DMS53 (cell line): ENCODE measurements at regions not wholly inside any gene's neighbourhood (a gene's known extent, or its start where the extent isn't known, plus 50 kb on each side); places are given as distances from the start of the nearest gene placed in this dataset.
"Not testable (repeated sequence)": the region's sequence is repeated elsewhere in the genome, so short reads cannot be mapped to it uniquely, and the experiment has no call there.

Source experiments
- DNase-seq: peaks from one replicate; lab custom pipeline; 2025; lab: John Stamatoyannopoulos, UW

DNA sequence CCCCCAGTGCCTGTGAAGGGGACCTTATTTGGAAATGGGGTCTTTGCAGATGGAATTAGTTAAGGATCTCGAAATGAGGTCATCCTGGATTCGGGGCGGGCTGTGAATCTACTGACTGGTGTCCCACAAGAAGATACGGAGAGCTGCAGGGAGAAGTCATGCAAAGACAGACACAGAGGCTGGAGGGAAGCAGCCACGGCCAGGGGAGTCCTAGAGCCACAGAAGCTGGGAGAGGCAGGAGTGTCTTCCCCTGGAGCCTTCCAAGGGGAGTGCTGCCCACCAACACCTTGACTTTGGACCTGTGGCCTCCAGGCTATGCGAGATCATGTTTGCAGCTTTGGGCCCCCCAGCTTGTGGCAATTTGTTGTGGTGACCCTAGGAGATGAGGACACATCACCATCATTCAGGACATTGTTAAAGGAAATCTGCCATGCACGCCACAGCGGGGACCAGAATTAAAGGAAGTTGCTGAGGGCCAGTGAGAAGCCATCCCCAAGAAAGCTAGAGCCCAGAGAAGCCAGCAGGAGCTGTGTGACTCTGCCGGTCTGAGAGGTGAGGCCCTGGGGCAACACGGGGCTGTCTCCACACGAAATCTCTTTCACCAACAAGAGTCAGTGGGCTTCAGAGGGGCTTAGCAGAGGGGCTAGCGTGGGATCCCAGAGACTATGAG, 434.7 kb downstream of the BRD1 start:
- DNase-seq: no peak

DNA sequence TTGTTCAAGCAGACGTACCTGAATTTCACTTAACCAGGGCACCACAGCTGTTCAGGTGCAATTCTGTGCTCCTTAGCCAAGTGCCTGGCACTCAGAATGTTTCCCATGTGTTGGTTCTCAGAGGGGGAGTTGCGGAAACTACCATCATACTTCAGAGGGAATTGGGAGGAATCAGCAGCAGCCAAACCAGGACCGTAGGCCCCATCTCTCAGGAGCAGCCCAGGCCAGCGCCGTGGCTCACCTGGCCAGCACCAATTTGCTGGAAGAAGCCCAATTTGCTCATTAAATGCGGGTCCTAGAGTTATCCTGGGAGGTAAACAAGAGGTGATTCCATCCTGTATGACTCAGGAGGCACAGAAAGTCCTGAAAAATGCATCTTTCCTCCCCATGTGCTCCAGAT, 435.4 kb downstream of the BRD1 start:
- no peak for DNase-seq

DNA sequence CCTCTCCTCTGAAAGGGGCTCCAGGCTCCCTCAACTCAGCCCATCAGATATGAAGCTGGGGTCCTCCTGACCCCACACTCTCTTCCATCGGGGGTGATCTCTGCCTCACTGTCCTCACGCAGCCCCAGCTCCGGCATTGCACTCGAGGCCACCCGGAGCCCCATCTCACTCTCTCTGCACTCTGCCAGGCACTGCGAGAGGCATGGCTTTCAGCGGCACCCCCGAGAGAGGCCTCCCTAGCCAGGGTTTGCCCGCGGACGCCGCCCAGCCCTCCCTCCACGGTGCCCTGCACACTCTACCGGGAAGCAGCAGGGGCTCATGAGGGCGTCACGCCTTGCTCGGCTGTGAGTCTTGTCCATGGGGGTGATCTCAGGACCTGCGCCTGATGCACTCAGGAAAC, 436.2 kb downstream of the BRD1 start:
- DNase-seq: no peak

DNA sequence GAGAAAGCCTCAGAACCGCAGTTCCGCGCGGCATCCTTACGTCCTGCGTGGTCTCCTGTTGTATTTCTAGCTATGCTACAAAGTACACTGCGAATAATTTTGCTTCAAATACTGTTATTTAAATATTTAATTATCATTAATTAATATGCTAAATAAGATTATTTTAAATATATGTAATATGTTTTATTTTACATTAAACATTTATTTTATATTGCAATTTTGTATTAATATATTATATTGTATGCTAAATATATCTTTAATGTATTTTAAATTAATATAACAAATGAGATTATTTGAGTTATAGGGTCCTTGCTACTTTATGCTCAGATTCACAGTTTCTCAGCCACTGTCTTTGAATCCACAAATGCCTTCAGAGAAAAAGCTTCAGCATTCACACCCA, 436.7 kb downstream of the BRD1 start:
- DNase-seq: no peak

DNA sequence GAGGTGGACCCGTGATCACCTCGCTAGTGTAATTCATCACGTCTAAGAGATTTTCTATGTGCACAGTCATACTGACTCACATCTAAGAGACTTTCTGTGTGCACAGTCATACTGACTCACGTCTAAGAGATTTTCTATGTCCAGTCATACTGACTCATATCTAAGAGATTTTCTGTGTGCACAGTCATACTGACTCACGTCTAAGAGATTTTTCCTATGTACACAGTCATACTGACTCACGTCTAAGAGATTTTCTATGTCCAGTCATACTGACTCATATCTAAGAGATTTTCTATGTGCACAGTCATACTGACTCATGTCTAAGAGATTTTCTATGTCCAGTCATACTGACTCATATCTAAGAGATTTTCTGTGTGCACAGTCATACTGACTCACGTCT, 443.8 kb downstream of the BRD1 start:
- not testable (repeated sequence) for DNase-seq

DNA sequence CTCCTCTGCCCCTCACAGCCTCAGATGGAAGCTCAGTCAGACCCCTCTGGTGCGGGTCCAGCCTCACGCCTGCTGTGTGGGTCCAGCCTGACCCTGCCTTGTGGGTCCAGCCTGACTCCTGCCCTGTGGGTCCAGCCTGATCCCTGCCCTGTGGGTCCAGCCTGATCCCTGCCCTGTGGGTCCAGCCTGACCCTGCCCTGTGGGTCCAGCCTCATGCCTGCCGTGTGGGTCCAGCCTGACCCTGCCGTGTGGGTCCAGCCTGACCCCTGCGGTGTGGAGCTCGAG, 445.3 kb downstream of the BRD1 start:
- no peak for DNase-seq

DNA sequence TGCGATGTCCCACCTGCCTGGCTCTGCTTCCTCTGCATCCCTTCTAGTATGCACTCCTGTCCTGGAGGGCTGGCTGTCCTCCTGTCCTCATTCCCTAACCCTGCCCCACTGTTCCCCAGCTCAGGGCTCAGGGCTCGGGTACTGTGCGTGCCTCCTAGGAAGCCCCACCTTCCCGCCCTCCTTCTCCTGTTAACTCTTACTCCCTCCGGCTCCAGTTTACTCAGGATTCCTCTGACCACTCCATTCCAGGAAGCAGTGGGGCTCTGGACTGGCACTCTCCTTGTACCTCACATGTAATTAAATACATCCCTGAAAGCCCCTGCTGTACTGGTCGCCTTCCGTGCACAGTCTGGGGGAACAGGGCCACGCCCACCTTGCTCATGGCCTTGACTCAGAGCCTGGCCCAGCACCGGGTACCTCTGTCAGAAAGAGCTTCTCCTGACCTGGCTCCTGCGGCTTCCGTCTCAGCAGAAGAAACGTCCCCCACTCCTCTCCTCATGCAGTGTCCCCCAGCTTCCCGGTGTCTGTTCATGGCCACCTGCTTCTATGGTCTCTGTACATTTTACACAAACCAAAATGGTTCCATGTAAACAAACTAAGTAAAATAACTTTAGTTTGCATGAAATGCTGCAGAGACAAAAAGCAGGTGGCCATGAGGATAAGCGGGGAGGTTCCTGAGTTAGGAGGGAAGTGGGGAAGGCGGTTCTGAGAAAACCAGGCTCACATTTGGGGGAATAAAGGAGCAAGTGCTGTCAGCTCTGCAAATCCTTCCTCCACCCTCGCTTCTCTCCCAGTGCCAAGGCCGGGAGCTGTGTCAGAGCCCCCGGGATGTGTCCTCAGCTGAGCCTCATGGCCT, 445.9 kb downstream of the BRD1 start:
- no peak for DNase-seq

DNA sequence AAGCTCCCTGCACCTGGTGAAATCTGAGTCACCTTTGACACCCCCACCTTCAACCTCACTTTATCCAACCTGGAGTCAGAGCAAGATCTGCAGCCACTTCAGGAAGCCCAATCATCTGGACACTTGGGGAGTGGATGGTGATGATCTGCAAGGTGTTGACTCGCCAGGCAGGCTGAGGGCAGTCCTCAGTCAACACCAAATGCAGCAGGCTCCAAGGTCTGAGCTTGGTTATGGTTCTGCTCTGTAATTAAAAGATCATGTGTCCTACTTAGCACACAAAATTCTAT, 446.9 kb downstream of the BRD1 start:
- DNase-seq: no peak

DNA sequence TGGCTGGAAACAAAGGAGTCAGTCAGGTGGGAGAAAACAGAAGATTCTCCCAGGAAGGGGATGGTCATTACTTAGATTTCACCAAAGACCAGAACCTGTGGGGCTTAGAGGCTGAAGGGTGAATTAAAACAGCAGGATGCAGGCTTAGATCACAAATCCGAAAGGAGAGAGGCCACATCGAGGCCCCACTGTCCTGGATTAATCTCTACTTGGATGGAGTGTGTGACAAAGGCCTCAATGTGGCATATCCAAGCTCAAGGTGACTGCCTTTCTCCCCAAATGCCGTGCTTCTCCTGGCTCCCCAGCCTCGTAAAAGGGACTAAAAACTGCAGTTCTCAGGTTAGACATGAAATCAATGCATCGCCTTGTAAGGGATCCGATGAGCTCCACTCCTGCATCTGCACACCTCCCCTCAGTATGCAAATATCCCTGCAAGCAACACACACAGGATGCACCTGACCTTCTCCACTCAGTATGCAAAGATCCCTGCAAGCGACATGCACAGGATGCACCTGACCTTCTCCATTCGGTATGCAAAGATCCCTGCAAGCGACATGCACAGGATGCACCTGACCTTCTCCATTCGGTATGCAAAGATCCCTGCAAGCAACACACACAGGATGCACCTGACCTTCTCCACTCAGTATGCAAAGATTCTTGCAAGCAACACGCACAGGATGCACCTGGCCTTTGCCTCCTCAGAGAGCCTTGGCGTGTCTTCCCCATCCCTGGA, 447.4 kb downstream of the BRD1 start:
- no peak for DNase-seq

DNA sequence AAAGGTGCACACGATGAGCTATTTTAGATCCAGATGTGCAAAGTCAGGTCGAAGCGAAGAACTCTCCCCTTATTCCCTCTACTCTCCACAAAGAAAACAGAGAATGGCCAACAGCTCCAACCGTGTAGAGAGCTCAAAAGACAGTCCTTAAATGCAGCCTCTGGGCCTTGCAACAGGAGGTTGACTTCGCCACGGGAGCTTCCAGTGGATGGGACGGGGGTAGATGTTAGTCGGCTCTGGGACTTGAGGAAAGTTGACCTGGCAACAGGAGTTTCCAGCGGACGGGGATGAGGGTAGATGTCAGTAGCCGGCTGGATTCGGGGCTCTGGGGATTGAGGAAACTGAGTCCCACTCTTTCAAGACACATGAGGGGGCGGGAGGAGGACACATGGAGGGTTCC, 450.4 kb downstream of the BRD1 start:
- DNase-seq: no peak

DNA sequence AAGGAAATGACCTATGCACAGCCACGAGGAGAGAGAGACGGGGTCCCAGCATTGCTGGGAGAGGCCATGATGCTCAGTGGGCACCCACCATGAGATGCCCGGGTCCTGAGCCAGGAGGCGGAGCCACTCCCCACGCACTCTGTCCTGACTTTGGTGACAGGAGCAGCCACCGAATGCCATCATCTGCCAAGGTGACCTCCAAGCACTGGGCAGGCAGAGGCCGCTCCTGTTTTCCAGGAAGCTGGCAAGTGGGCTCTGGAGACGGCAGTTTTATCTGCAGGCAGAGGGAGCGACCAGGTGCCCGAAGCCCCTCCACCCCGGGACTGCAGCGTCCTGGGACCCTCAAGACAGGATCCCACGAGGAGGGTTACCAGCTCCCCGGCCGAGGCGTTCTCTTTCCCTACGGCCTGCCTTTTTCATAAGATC, 453.9 kb downstream of the BRD1 start:
- no peak for DNase-seq

DNA sequence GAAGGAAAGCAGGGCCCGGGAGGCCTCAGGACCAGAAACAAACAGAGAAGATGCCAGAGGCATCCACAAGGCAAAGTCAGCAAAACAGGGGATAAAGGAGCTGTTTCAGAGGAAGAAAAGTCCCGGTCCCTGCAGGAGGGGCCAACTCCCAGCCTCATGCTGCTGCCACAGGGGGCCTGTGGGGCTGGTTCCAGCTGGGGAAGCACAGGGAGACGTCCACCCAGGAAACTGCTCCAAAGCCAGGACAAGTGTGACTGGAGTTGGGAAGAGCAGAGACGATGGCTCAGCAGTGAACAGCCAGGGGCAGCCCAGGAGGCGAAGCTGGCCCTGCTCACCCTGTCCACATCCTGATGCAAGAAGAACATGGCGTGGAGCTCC, 454.4 kb downstream of the BRD1 start:
- no peak for DNase-seq

DNA sequence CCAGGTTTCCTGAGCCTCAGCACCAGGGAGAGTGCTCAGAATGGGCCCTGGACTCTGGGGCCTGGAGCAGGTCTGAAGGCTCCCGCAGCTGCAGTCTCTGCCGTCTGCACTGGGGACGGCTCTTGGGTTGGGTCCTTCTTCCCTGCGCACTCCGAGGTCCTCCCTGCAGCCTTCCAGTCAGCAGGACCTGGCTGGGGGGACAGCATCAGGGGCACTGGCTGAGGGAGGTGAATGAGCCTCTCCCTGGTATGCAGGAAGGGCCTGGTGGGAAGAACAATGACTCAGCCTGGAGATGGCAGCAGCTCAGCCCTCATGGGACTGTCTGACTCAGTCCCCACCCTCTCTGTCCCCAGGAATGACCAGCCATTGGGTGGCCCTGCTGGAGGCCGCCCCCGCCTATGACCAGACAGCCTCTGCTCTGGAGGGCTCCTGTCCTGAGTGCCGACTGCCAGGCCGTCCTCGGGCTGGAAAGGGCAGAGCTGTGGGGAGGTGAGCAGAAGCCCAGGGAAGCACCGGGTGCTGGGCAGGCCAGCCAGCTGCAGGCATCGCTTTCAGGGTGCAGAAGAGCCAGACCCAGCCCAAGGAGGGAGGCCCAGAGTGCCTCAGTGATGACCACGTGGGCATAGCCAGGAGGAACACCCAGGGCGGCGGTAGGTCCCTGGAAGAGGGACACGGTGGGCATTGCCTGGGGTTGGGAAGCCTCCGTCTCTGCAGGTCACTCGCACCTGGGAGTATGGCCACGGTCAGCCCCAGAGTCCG, 455.0 kb downstream of the BRD1 start:
- DNase-seq: no peak

DNA sequence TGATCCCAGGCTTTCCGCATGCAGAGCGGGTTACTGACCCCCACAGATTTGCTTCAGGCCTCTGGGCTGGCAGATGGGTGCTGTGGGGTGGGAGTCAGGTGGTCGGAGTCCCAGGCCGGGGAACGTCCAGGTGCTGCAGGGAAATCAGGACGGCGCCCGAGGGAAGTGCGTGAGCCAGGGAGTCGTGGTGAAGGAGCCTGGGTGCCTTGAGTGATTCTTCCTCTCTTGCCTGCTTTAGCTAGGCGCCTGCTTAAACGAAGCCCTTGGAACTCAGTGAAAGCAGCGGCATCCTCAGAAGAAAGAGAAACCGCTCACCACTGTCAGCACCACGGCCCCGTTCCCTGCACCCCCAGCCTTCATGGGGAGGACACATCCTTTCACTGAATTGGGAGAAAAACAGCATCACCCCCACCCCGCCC, 455.6 kb downstream of the BRD1 start:
- no peak for DNase-seq

DNA sequence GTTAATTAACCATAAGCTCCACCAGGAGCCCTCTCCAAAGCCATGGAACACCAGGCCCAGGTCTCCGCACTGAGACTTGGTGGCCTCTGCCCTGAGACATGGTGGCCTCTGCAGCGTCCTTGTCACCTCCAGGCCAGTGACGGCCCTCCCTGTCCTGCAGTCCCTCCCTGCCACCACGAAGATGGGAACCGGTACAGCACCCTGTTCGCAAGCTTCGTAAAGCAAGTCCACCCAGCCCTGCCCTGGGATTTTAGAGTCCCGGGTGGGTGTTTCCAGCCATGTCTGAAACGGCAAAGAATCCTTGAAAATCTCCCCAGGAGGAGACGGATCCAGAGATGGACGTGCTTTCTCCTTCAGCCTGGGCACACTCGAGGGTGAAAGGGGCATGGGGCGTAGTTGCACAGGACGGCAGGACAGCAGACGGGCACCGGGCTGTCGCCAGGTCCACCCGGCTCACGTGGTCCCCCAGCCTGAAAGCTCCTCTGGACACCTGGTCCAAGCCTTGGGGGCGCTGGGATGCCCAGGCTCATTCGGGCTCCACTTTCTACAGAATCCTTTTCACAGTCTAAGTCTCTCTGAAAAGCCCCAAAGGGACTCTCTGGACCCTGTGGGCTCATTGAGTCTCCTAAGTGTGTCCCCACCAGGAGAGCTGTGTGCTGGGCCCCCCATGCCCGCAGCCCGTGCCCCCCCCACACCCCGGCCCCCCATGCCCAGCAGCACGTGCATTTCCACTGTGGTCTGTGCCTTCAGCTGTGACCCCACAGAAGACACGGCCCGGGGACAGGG, 456.2 kb downstream of the BRD1 start:
- DNase-seq: no peak

DNA sequence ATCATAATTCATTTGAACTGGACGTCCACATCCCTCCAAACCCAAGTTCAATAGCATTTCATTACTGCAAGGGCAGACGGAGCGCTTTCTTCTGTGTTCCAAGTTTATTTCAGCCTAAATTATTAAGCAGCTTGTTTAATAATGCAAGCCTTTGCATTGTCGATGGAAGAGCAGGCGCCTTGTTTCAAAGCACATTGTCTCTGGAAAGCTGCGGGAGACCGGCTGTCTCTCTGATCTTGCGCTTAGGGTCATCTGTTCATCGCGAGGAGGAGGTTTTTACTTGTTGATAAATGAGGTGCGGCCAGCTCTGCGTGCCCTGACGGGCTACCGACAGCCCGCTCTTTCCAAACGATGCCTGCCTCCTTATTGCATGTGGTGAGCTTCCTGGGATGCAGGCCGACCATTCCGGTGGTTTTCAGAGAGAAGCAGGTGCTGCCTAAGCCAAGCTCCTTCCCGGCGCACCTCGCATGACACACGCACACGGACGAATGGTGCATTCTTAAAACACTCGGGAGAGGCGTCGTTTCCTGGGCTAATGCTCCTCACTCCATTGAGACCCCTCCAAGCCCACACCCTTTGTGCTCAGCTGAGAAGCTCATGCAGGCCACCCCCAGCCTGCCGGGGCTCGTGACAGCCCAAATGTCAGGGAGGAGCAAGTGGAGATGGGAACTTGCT, 456.9 kb downstream of the BRD1 start:
- no peak for DNase-seq

DNA sequence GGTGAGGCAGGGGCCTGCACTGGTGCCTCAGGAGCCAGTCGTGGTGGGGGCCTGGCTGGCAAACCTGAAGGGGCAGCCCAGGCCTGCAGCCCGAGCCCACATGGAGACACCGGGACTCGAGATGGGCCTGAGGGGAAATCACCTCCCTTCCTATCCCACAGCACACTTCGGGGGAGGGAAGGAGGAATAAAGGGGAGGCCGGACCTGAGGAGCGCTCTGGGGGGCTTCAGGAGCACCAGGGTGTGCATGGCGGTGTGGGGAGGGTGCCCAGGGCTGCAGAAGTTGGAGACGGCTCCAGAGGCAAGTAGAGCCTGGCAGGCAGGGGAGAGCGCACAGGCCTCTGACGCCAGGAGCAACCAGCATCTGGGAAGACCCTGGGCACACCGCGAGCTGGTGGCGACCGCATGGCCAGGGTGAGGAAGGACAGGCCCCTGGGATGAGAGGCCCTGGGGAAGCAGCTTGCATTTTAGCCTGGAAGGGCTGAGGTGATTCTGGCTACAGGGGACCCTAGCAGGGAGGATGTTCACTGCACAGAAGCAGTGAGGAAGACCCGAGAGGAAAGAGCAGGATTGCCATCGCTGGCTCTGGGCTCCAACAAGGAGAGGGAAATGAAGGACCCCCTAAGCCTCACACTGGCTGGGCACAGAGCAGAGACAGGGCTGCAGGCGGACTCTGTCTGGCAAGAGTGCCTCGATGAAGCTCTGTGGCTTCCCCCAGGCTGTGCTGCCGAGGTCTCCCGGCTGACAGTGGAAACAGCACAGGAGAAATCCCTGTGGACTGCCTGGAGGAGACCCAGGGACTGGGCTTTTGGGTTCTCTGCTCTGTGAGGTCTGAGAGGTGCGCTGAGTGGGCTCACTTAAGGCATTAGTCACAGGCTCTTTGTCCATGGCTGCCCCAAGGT, 457.7 kb downstream of the BRD1 start:
- DNase-seq: no peak

DNA sequence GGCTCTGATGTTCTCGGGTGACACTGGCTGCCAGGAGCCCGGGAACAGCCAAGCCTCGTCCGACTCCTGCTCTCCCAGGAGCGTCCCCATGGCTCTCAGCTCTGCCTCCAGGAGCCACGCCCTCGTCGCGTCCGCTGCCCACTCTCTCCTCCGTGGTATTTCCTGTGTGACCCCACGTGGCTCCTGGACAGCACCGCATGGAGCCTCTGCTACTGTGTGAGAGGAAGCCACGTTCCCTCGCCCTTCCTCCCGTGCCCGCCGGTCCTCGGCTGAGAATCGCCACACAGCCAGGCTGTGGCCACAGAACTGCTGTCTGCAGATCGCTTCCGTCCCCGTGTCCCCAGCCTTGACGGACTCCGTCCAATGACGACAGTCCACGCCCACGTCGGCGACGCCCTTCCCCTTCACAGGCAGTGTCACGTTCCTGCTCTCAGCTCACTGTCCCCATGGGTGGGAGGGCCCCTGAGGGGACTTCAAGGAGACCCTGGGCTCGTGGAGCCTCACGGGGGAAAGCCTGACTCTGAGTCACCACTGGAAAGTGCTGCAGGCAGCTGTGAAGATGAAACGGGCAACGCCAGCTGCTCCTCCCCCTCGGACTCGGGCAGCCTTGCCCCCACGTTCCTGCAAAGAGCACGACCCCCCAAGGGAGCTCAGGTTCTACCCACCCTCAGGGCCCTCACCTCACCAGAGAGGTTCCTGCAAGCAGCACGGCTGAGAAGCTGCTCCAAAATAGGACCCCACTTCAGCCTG, 458.5 kb downstream of the BRD1 start:
- DNase-seq: no peak

DNA sequence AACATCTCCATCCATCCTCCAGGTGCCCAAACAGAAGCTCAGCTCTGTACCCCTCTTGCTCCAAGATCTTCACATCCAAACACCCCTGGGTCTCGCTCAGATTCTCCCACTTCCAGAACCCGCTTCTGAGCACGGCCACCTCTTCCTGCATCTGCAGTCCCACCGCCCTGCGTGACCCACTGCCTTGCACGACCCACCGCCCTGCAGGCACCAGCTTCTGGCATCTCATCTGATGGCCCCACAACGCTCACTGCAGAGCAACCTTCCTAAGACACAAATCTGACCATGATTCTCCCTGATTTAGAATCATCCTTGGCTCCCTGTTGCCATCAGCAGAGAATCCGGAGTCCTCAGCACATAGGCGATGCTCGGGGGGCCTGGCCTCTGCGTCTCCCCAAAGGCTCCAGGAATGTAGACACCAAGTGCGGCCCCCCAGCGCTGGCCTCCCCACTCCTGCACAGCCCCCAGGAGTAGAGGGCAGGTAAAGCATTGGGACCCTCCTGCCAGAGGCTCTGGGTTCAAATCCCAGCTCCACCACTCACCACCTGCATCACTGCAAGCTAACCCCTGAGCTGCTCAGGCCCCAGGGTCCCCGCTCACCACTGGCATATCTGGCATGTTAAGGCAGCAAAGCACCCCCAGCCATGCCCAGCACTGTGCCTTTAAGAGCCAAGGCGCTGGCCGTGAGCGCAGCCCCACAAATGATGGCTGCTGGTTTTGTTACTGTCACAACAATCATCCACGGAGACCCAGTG, 459.3 kb downstream of the BRD1 start:
- no peak for DNase-seq
